ENCODE measurements at regions not wholly inside any gene's neighbourhood (a gene's known extent, or its start where the extent isn't known, plus 50 kb on each side); places are given as distances from the start of the nearest gene placed in this dataset.

GRCh38 chr10:124232686-124233545 is 139.5 kb upstream of the CHST15 start:
- TF ChIP-seq, protein P1, sequence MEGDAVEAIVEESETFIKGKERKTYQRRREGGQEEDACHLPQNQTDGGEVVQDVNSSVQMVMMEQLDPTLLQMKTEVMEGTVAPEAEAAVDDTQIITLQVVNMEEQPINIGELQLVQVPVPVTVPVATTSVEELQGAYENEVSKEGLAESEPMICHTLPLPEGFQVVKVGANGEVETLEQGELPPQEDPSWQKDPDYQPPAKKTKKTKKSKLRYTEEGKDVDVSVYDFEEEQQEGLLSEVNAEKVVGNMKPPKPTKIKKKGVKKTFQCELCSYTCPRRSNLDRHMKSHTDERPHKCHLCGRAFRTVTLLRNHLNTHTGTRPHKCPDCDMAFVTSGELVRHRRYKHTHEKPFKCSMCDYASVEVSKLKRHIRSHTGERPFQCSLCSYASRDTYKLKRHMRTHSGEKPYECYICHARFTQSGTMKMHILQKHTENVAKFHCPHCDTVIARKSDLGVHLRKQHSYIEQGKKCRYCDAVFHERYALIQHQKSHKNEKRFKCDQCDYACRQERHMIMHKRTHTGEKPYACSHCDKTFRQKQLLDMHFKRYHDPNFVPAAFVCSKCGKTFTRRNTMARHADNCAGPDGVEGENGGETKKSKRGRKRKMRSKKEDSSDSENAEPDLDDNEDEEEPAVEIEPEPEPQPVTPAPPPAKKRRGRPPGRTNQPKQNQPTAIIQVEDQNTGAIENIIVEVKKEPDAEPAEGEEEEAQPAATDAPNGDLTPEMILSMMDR (IDR thresholded peaks at IDR 0.05) = no peak
- Mint-ChIP-seq H3K27me3 (ENCODE audit: low read depth, poor library complexity) (peaks cover 3% of the 10 kb centered on the region), H3K9me3 (peaks cover 42% of the 10 kb centered on the region), H3K36me3 (ENCODE audit: low read depth) (no peaks in the 10 kb centered on the region), H3K27ac (no peak overlapping the region), H3K4me3 (no peak overlapping the region), H3K4me1 (peaks cover 19% of the 10 kb centered on the region)
- DNase-seq = no peak

- TF ChIP-seq, protein P1 (IDR thresholded peaks at IDR 0.05) = no peak
- DNase-seq = no peak
- H3K27ac Mint-ChIP-seq = no peak overlapping the region
- peaks cover 5% of the 10 kb centered on the region for H3K36me3 Mint-ChIP-seq (ENCODE audit: low read depth)
- no peak overlapping the region for H3K4me3 Mint-ChIP-seq
- H3K9me3 Mint-ChIP-seq = peaks cover 56% of the 10 kb centered on the region
- H3K4me1 Mint-ChIP-seq = peaks cover 19% of the 10 kb centered on the region
- H3K27me3 Mint-ChIP-seq (ENCODE audit: low read depth, poor library complexity) = peaks cover 6% of the 10 kb centered on the region
These were observed 138.1 kb upstream of the CHST15 start for GRCh38 chr10:124231168-124232155.

DNA sequence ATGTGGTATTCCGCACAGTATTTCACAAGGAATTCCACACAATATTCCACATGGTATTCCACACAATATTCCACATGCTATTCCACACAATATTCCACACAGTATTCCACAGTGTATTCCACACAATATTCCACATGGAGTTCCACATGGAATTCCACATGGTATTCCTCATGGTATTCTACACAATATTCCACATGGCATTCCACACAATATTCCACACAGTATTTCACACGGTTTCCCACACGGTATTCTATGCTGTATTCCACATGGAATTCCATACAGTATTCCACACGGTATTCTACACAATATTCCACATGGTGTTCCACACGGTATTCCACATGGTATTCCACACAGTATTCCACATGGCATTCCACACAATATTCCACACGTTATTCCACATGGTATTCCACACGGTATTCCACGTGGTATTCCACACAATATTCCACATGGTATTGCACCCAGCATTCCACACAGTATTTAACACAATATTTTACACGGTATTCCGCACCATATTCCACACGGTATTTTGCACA is 137.3 kb upstream of the CHST15 start:
- TF ChIP-seq, protein P1 (IDR thresholded peaks at IDR 0.05) = no peak
- Mint-ChIP-seq H3K27ac (no peak overlapping the region), H3K4me1 (peaks cover 20% of the 10 kb centered on the region)

DNA sequence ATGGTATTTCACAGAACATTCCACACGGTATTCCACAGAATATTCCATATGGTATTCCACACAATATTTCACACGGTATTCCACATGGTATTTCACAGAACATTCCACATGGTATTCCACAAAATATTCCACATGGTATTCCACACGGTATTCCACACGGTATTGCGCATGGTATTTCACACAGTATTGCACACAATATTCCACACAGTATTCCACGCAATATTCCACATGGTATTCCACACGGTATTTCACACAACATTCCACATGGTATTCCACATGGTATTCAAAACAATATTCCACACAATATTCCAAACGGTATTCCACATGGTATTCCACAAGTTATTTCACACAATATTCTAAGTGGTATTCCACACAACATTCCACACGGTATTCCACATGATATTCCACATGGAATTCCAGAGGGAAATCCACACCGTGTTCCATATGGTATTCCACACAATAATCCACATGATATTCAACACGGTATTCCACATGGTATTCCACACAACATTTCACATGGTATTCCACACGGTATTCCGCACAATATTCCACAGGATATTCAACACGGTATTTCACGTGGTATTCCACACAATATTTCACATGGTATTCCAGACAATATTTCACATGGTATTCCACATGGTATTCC is 136.7 kb upstream of the CHST15 start:
- Mint-ChIP-seq H3K9me3 (peaks cover 70% of the 10 kb centered on the region), H3K4me3 (no peak overlapping the region), H3K27me3 (ENCODE audit: low read depth, poor library complexity) (peaks cover 6% of the 10 kb centered on the region), H3K36me3 (ENCODE audit: low read depth) (peaks cover 10% of the 10 kb centered on the region), H3K27ac (no peak overlapping the region), H3K4me1 (peaks cover 26% of the 10 kb centered on the region)
- DNase-seq = no peak
- TF ChIP-seq, protein P1 (IDR thresholded peaks at IDR 0.05) = no peak

More for the DNA sequence above, 137.3 kb upstream of the CHST15 start:
- H3K27me3 Mint-ChIP-seq (ENCODE audit: low read depth, poor library complexity) = peaks cover 6% of the 10 kb centered on the region
- H3K4me3 Mint-ChIP-seq = no peak overlapping the region
- peaks cover 10% of the 10 kb centered on the region for H3K36me3 Mint-ChIP-seq (ENCODE audit: low read depth)
- no peak for DNase-seq
- peaks cover 64% of the 10 kb centered on the region for H3K9me3 Mint-ChIP-seq

DNA sequence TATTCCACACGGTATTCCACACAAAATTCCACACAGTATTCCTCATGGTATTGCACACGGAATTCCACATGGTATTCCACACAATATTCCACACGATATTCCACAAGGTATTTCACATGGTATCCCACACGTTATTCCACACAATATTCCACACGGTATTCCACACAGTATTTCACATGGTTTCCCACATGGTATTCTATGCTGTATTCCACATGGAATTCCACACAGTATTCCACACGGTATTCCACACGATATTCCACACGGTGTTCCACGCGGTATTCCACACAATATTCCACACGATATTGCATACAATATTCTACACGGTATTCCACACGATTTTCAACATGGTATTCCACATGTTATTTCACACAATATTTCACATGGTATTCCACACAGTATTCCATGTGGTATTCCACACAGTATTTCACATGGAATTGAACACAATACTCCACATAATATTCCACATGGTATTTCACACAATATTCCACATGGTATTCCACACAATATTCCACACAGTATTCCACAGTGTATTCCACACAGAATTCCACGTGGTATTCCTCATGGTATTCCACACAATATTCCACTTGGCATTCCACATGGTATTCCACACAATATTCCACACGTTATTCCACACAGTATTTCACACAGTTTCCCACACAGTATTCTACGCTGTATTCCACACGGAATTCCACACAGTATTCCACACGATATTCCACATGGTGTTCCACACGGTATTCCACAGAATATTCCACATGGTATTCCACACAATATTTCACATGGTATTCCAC is 136.0 kb upstream of the CHST15 start:
- DNase-seq = no peak
- Mint-ChIP-seq H3K4me1 (peaks cover 27% of the 10 kb centered on the region), H3K27ac (no peak overlapping the region), H3K4me3 (no peak overlapping the region), H3K9me3 (peaks cover 70% of the 10 kb centered on the region), H3K36me3 (ENCODE audit: low read depth) (peaks cover 10% of the 10 kb centered on the region), H3K27me3 (ENCODE audit: low read depth, poor library complexity) (peaks cover 4% of the 10 kb centered on the region)
- TF ChIP-seq, protein P1 (IDR thresholded peaks at IDR 0.05) = no peak
